ENCODE measurements at regions not wholly inside any gene's neighbourhood (a gene's known extent, or its start where the extent isn't known, plus 50 kb on each side); places are given as distances from the start of the nearest gene placed in this dataset.
"Not testable (repeated sequence)": the region's sequence is repeated elsewhere in the genome, so short reads cannot be mapped to it uniquely, and the experiment has no call there.

- DNase-seq (ENCODE audit: low spot score), result no peak
- intact Hi-C loops (cut with DNase I), result no loop called here
These were observed 841.6 kb upstream of the AADAT start for GRCh38 chr4:170931321-170931720.

GRCh38 chr4:170888660-170889059, 798.9 kb upstream of the AADAT start:
- intact Hi-C loops (cut with DNase I), result no loop called here
- DNase-seq (ENCODE audit: low spot score), result no peak

- intact Hi-C loops (cut with DNase I), result no loop called here
- DNase-seq (ENCODE audit: low spot score), result no peak
These were observed 797.6 kb upstream of the AADAT start for GRCh38 chr4:170887396-170887795.

- intact Hi-C loops (cut with DNase I), result no loop called here
- DNase-seq (ENCODE audit: low spot score), result no peak
These were observed 795.3 kb upstream of the AADAT start for GRCh38 chr4:170884969-170885570.

DNA sequence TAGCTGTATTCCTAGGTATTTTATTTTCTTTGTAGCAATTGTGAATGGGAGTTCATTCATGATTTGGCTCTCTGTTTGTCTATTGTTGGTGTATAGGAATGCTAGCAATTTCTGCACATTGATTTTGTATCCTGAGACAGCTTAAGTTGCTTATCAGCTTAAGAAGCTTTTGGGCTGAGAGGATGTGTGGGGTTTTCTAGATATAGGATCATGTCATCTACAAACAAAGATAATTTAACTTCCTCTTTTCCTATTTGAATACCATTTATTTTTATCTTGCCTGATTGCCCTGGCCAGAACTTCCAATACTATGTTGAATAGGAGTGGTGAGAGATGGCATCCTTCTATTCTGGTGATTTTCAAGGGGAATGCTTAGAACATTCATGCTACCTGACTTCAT, 791.9 kb upstream of the AADAT start:
- intact Hi-C loops (cut with DNase I); DNase-seq (ENCODE audit: low spot score): not testable (repeated sequence)

DNA sequence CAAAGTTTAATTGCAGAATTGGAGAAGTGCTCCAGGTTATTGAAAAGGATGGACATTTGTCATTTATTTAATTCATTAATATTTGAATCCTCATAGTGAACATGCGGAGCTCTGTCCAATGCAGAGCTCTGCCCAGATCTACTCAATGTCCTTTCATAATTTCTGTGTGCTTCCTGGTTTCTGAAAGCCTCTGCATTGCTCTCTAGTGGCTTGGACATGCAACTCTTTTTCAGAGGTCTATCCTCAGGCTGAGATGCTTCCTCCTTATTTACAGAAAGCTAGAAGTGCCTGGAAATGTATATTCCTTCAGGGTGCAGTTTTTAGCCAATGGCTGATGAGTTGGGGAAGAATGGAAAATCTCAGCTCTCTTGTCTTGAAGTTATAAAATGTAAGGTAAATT, 786.1 kb upstream of the AADAT start:
- no peak for DNase-seq (ENCODE audit: low spot score)
- intact Hi-C loops (cut with DNase I), result no loop called here

DNA sequence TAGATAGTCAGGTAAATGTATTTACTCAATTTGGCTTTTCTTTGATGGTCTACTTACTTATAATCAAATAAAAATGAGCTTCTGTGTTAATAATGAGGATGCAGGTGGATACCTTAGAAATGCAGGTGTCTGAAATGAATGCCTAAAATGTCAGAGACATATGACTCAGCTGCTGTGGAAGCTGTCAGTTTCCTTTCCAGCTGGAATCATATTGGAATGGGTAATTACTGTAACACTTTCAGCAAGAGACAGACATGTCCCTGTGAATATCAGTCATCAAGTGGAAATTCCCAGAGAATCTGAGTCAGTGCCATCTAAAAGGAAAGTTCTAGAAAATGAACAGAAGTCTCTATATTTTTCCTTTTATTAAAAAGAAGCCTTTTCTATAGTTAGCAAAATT, 783.0 kb upstream of the AADAT start:
- intact Hi-C loops (cut with DNase I), result no loop called here
- DNase-seq (ENCODE audit: low spot score), result no peak

DNA sequence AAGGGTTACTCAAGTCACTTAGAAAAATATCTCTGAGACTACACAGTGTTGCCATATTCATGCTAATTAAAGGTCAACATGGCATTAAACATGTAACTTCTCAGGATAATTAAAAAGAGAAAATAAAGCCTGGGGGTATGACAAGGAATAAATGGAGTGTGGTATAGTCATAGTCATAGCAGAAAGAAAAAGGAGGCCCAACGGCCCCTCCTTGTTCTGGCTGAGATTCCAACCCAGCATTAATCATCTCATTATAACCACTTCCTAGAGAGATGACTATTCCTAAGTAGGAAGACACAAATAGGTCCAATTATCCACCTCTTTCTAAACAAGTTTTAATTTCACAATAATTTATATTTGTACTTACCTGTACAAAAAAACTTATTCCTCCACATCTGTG, 778.4 kb upstream of the AADAT start:
- DNase-seq (ENCODE audit: low spot score), result no peak
- intact Hi-C loops (cut with DNase I), result no loop called here

- intact Hi-C loops (cut with DNase I), result no loop called here
- no peak for DNase-seq (ENCODE audit: low spot score)
These were observed 764.3 kb upstream of the AADAT start for GRCh38 chr4:170854097-170854496.

DNA sequence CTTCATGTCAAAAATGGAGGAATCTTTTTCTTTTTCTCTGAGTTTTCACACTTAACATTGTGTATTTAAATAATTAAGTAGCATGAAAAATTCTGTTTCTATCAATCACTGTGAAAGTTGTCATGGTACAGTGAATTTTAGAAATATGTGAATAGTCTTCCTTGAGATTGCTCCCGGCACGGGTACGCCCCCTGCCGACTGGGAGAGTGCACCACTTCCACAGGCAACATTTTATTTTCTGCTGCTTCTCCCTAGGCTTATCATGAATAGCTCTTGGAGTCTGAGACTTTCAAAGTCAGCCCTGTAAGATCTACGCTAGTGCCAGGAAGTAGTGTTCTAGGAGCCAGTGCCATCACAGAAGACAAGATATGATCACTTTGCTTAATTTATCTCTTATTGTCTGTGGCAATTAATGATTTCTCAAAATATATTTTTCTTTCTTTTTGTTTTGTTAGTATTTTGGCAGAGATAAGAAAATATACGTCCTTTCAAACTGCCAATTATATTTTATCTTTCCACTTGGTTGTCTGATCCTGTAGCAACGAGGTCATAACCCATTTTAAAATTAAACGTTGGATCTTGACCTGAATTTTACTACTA, 763.8 kb upstream of the AADAT start:
- no peak for DNase-seq (ENCODE audit: low spot score)
- intact Hi-C loops (cut with DNase I), result no loop called here

DNA sequence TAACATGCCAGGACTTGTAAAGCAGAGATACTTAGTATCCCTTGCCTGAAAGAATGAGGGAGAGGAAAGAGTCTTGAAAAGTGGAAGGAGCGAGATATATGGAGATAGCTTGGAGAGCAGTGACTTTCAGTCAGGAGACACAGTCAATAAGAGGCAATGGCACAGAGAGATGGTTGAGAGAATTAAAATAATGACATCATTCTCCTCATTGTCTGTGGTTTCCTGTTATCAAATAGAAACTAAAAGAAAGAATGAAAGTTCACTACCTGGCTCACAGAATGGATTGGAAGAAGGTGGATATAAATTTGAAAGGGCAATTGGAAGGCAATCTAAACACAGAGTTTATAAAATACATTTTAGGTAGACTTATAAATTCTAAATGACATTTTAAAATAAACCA, 760.2 kb upstream of the AADAT start:
- intact Hi-C loops (cut with DNase I), result no loop called here
- DNase-seq (ENCODE audit: low spot score), result no peak

GRCh38 chr4:170827562-170828274, 738.0 kb upstream of the AADAT start:
- DNase-seq (ENCODE audit: low spot score), result no peak
- intact Hi-C loops (cut with DNase I), result no loop called here

DNA sequence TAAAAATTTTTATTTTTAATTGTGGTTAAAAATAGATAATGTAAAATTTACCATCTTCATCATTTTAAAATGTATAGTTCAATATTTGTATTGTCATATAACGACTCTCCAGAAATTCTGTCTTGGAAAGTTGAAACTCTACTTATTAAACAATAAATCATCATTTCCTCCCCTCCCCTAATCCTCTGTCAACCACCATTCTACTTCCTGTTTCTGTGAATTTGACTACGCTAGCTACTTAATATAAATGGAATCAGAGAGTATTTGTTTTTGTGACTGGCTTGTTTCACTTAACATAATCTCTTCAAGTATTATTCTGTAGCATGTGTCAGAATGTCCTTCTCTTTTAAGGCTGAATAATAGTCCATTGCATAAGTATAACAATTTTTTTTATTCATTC, 729.0 kb upstream of the AADAT start:
- no peak for DNase-seq (ENCODE audit: low spot score)
- intact Hi-C loops (cut with DNase I), result no loop called here

DNA sequence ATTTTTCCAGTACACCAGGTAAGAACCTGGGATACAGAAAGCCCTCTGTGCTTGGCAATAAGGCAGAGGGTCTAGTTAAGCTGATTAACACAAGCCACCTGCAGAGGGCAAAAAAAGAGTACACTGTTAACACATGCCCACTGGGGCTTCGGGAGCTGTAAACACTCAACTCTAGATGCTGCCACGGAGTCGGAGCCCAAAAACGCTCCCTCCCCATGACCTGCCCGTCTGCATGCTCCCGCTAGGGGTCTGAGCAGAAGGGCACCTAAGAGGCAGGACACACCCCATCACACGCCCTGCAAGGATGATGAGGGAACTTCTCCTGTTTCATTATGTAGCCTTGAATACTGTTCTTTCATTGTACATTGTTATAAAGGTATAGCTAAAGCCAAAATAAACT, 715.6 kb upstream of the AADAT start:
- intact Hi-C loops (cut with DNase I), result no loop called here
- DNase-seq (ENCODE audit: low spot score), result peak; percentile 76

GRCh38 chr4:170804930-170805329, 715.2 kb upstream of the AADAT start:
- peak; percentile 55 for DNase-seq (ENCODE audit: low spot score)
- intact Hi-C loops (cut with DNase I), result no loop called here

DNA sequence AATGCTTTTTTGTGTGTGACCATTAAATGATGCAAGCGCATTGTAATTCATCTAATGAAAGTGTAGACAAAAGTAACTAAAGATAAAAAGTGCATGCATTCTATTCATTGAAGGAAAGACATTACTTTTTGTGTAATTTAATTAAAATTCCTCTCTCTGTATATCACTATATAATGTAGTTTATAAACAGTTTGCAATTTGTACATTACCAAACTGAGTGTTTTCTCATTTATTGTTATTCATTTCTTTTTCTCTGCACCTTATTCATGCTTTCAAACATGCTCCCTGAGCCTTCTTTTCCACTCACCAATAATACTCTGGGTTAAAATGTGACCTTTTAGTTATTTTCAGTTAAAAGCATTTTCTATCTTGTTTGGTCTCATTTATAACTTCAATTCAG, 713.7 kb upstream of the AADAT start:
- DNase-seq (ENCODE audit: low spot score), result no peak
- intact Hi-C loops (cut with DNase I), result no loop called here

- intact Hi-C loops (cut with DNase I), result no loop called here
- DNase-seq (ENCODE audit: low spot score), result no peak
These were observed 712.0 kb upstream of the AADAT start for GRCh38 chr4:170801771-170802170.

- no peak for DNase-seq (ENCODE audit: low spot score)
- intact Hi-C loops (cut with DNase I), result no loop called here
These were observed 704.8 kb upstream of the AADAT start for GRCh38 chr4:170794525-170794924.

GRCh38 chr4:170788540-170789051, 698.8 kb upstream of the AADAT start:
- DNase-seq (ENCODE audit: low spot score); intact Hi-C loops (cut with DNase I): not testable (repeated sequence)

- no peak for DNase-seq (ENCODE audit: low spot score)
- intact Hi-C loops (cut with DNase I), result no loop called here
These were observed 687.9 kb upstream of the AADAT start for GRCh38 chr4:170777663-170778062.

GRCh38 chr4:170776983-170777382, 687.2 kb upstream of the AADAT start:
- intact Hi-C loops (cut with DNase I), result no loop called here
- no peak for DNase-seq (ENCODE audit: low spot score)

Measured in posterior vena cava (tissue), 2 donors.